NCI-H2081 (cell line): ENCODE measurements at regions not wholly inside any gene's neighbourhood (a gene's known extent, or its start where the extent isn't known, plus 50 kb on each side); places are given as distances from the start of the nearest gene placed in this dataset.
"Not testable (repeated sequence)": the region's sequence is repeated elsewhere in the genome, so short reads cannot be mapped to it uniquely, and the experiment has no call there.

Experiments
- DNase-seq, 2 experiments: peaks; one replicate each; lab custom pipeline; 2025; lab: John Stamatoyannopoulos, UW

- DNase-seq: no peak
These were observed 218.7 kb upstream of the PELI2 start for GRCh38 chr14:55899531-55899930.

- no peak for DNase-seq
These were observed 217.5 kb upstream of the PELI2 start for GRCh38 chr14:55900749-55901148.

GRCh38 chr14:55901291-55901690 lies 216.9 kb upstream of the PELI2 start:
- DNase-seq: no peak

GRCh38 chr14:55902241-55902640 lies 216.0 kb upstream of the PELI2 start:
- no peak for DNase-seq

- DNase-seq: no peak
These were observed 214.1 kb upstream of the PELI2 start for GRCh38 chr14:55904086-55904485.

- no peak for DNase-seq
These were observed 210.1 kb upstream of the PELI2 start for GRCh38 chr14:55908106-55908505.

- no peak for DNase-seq
These were observed 208.3 kb upstream of the PELI2 start for GRCh38 chr14:55909879-55910278.

GRCh38 chr14:55910601-55911243 lies 207.5 kb upstream of the PELI2 start:
- DNase-seq: no peak

GRCh38 chr14:55911776-55912175 lies 206.4 kb upstream of the PELI2 start:
- DNase-seq: no peak

- no peak for DNase-seq
These were observed 205.9 kb upstream of the PELI2 start for GRCh38 chr14:55912344-55912743.

- DNase-seq: no peak
These were observed 204.7 kb upstream of the PELI2 start for GRCh38 chr14:55913324-55914025.

- no peak for DNase-seq
These were observed 203.4 kb upstream of the PELI2 start for GRCh38 chr14:55914771-55915170.

GRCh38 chr14:55915456-55915855 lies 202.8 kb upstream of the PELI2 start:
- DNase-seq: no peak

GRCh38 chr14:55919800-55920199 lies 198.4 kb upstream of the PELI2 start:
- DNase-seq: not testable (repeated sequence)

- DNase-seq: peak in 1 of 2 experiments; percentile 57
These were observed 196.7 kb upstream of the PELI2 start for GRCh38 chr14:55921511-55921910.

- peak; percentile 71 to 92 for DNase-seq
These were observed 192.2 kb upstream of the PELI2 start for GRCh38 chr14:55926007-55926406.

- DNase-seq: no peak
These were observed 191.2 kb upstream of the PELI2 start for GRCh38 chr14:55927028-55927427.

GRCh38 chr14:55928276-55928675 lies 189.9 kb upstream of the PELI2 start:
- no peak for DNase-seq

- DNase-seq: no peak
These were observed 189.1 kb upstream of the PELI2 start for GRCh38 chr14:55929136-55929535.

GRCh38 chr14:55930016-55930784 lies 188.0 kb upstream of the PELI2 start:
- no peak for DNase-seq

- no peak for DNase-seq
These were observed 181.5 kb upstream of the PELI2 start for GRCh38 chr14:55936691-55937090.

GRCh38 chr14:55938249-55938791 lies 179.9 kb upstream of the PELI2 start:
- no peak for DNase-seq
